Effector memory CD8-positive, alpha-beta T cell (primary cell): ENCODE measurements at regions not wholly inside any gene's neighbourhood (a gene's known extent, or its start where the extent isn't known, plus 50 kb on each side); places are given as distances from the start of the nearest gene placed in this dataset.

Source experiments
- ATAC-seq: fragments of 150-1000 bp; cut with Tn5 transposase; replicated peaks from 2 replicates; pipeline ENCODE4 v1.10.0; 2021; ENCODE audit warnings: mild to moderate bottlenecking, moderate library complexity
- DNase-seq, 3 experiments: peaks; one replicate each; pipeline ENCODE4 v3.0.0; 2021
- H3K27ac Mint-ChIP-seq, 2 donors: one replicate each; pipeline ENCODE4 v1.8.0; 2022; ENCODE audit warnings: mild to moderate bottlenecking in 2 of 2, mixed read lengths in 2 of 2, moderate library complexity in 2 of 2
- H3K27me3 Mint-ChIP-seq, 2 donors: one replicate each; pipeline ENCODE4 v1.8.0; 2022; ENCODE audit warnings: mixed read lengths in 2 of 2
- H3K36me3 Mint-ChIP-seq: one replicate; pipeline ENCODE4 v1.8.0; 2022; ENCODE audit warnings: mild to moderate bottlenecking, moderate library complexity, mixed read lengths; ENCODE audit not compliant: insufficient read depth
- H3K4me1 Mint-ChIP-seq, 2 donors: one replicate each; pipeline ENCODE4 v1.8.0; 2022; ENCODE audit warnings: low read depth in 2 of 2, mixed read lengths in 2 of 2
- H3K4me3 Mint-ChIP-seq, 2 donors: one replicate each; pipeline ENCODE4 v1.8.0; 2022; ENCODE audit warnings: mild to moderate bottlenecking in 2 of 2, mixed read lengths in 2 of 2, moderate library complexity in 2 of 2
- H3K9me3 Mint-ChIP-seq, 2 donors: one replicate each; pipeline ENCODE4 v1.8.0; 2022; ENCODE audit warnings: mixed read lengths in 2 of 2

DNA sequence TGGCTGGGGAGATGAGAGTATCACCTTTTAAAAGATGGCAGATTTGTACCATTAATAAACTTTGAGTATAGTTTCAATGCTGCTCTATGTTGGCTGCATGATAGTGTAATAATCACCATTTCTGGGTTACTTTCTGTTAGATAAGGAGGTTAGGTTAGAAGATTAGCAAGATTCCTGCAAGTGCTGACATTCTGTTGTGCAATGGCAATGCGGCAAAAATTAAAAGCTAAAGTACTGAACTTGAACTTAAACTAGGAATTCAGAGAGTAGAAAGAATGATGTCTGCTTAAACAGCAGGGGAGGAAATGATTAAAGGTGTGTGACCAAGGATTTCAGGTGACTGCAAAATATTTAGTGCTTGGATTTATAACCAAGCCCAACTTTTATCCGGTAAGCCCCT is 399.8 kb upstream of the MON1B start:
- Mint-ChIP-seq H3K4me3 (no peak overlapping the region), H3K9me3 (peaks cover 6 to 16% of the 10 kb centered on the region in 2 donors), H3K27ac (no peak overlapping the region), H3K27me3 (no peaks in the 10 kb centered on the region), H3K4me1 (no peaks in the 10 kb centered on the region), H3K36me3 (no peaks in the 10 kb centered on the region)
- no peak for DNase-seq
- no peak for ATAC-seq

DNA sequence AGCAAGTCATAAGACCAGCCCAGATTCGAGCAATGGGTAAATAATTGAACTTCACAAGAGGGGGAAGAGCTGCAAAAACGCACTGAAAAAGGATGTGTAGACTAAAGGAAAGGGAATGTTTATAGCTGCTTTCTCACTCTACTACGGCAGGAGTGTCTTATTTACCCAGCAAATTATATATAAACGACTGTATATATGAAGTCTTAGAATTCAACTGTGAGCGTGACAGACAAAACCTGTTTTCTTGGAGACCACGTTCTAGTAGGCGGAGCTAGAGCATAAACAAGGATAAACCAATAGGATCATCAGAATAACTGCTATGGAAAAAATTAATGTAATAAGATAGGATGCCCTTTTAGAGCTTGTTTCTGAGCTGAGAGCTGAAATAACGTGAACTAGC is 394.6 kb upstream of the MON1B start:
- Mint-ChIP-seq H3K27ac (no peak overlapping the region), H3K9me3 (peaks cover under 1 to 11% of the 10 kb centered on the region in 2 donors), H3K27me3 (no peaks in the 10 kb centered on the region), H3K36me3 (no peaks in the 10 kb centered on the region), H3K4me1 (no peaks in the 10 kb centered on the region), H3K4me3 (no peak overlapping the region)
- DNase-seq = no peak
- no peak for ATAC-seq

DNA sequence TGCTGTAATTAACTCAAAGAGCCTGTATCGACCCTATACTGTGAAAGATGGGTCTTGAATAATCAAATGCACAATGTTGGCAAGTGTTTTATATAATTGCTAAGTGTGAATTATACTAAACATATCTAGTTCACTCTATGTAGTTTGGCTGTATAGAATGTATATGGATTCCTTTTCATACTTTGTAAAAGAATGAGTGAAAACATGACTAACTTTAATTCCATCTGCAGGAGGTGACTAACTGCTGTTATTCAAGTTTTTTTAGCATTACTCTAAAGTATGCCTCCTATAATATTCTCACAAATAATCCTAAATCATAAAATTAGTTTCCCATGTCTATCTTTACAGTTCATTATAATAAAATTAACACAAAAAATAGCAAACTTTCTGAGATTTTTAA is 394.0 kb upstream of the MON1B start:
- ATAC-seq = no peak
- Mint-ChIP-seq H3K27me3 (no peaks in the 10 kb centered on the region), H3K4me3 (no peak overlapping the region), H3K4me1 (no peaks in the 10 kb centered on the region), H3K9me3 (peaks cover 0 to 12% of the 10 kb centered on the region in 2 donors), H3K27ac (no peak overlapping the region), H3K36me3 (no peaks in the 10 kb centered on the region)
- DNase-seq = no peak

DNA sequence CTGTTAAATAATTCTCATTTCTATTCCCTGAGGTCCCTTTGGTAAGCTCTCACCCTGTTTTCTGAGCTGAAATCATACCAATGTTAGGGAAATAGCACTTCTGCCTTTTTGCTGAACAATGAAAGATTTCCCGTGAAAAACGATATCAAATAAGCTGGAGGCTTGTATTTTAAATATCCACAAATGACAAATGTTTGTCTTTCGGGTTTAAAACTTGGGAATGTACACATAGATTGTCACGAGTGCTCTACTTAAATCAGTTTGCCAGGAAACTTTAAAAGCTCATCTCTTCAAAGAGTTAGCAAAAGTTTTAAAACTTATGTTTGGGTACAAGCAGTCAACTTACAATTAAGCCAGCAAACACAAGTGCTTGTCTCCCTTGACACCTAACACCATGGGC is 393.5 kb upstream of the MON1B start:
- Mint-ChIP-seq H3K27me3 (no peaks in the 10 kb centered on the region), H3K4me1 (no peaks in the 10 kb centered on the region), H3K9me3 (peaks cover 0 to 14% of the 10 kb centered on the region in 2 donors), H3K36me3 (no peaks in the 10 kb centered on the region), H3K27ac (no peak overlapping the region), H3K4me3 (no peak overlapping the region)
- DNase-seq (no peak), ATAC-seq (no peak)

DNA sequence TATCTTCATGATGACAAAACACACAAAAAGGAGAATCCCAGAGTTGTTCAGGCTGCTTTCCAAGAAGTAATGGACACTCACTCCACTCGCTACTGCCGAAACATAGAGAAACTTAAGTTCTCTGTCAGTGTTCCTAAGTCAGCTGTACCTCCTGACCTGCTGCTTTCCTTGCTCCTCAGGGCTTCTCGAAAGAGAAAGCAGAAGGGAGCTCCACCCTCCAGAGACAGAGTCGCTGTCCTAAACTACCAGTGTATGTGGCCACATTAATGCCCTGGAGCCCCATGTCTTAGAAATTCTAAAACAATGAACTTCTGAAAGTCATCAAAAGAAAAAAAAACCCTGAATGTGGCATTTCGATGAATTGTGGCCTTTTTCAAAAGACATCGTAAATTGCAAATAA is 390.8 kb upstream of the MON1B start:
- H3K27me3 Mint-ChIP-seq = no peaks in the 10 kb centered on the region
- ATAC-seq (no peak), DNase-seq (no peak)
- H3K9me3 Mint-ChIP-seq = peaks cover 8 to 18% of the 10 kb centered on the region in 2 donors
- H3K36me3 Mint-ChIP-seq = no peaks in the 10 kb centered on the region
- no peaks in the 10 kb centered on the region for H3K4me1 Mint-ChIP-seq
- no peak overlapping the region for H3K4me3 Mint-ChIP-seq
- H3K27ac Mint-ChIP-seq = no peak overlapping the region

DNA sequence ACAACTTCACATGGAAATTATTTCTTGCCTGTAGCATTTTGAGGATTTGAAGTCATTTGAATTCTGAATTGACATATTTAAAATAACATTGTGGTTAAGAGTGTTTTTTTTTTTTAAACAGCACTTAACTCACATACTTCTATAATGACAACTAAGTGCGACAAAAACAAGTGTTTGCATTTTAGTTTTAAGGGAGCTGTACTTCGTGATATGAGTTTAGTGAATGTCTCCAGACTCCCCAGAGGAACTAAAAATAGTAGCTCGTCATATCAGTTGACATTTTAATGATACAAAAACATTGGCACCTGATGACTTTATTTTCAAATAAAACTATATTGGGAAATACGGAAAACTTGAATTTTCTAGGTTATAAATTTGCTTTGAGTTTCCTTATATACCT is 389.6 kb upstream of the MON1B start:
- Mint-ChIP-seq H3K27ac (no peak overlapping the region), H3K9me3 (peaks cover 8 to 18% of the 10 kb centered on the region in 2 donors), H3K36me3 (no peaks in the 10 kb centered on the region), H3K4me3 (no peak overlapping the region), H3K27me3 (no peaks in the 10 kb centered on the region), H3K4me1 (no peaks in the 10 kb centered on the region)
- DNase-seq = no peak
- ATAC-seq = no peak

DNA sequence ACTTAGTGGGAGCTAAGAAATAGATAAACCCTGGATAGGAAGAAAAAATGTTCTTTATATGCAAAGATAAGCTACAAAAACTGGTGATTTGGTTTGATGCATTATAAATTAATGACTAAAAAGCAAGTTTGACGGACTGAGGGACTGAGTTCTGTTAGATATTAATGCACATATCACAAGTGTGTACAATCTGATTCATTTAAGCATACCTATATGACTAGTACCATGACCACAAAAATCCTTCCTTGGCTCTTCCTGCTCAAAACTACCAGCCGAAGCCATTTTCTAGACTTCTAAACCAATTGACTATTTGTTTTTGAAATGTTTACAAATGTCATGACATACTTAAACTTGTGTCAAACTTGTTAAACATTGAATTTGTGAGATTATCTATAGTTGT is 374.5 kb upstream of the MON1B start:
- Mint-ChIP-seq H3K36me3 (no peaks in the 10 kb centered on the region), H3K27ac (no peak overlapping the region), H3K4me1 (no peaks in the 10 kb centered on the region), H3K4me3 (no peak overlapping the region), H3K27me3 (no peaks in the 10 kb centered on the region), H3K9me3 (peaks cover 7 to 23% of the 10 kb centered on the region in 2 donors)
- ATAC-seq = no peak
- no peak for DNase-seq

DNA sequence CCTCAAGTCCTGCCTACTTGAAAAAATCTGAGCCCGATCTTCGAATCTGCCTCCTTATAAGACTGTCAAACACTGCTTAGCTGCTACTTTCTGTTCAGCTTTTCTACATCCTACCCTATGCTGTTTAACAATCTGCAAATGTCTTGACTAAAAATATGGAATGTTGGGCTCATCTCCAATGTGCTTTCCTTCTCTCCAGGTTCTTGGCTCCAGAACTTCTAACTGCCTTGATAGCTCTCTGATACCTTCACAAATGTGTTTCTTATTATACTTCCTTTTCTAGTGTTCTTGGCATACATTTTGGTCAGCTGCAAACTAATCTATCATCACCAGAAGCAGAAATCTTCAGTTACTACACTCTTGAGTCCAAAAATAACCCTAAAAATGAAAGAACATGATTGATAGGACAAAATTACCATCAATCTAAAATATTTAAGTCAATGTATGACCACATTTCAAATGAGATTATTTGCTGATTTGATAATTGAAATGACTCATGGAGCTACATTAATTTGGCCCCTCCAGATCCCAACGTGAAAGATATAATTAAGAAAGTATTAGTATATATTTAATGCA is 372.3 kb upstream of the MON1B start:
- no peaks in the 10 kb centered on the region for H3K4me1 Mint-ChIP-seq
- H3K9me3 Mint-ChIP-seq = peaks cover 7 to 23% of the 10 kb centered on the region in 2 donors
- H3K27me3 Mint-ChIP-seq = no peaks in the 10 kb centered on the region
- no peak overlapping the region for H3K27ac Mint-ChIP-seq
- H3K36me3 Mint-ChIP-seq = no peaks in the 10 kb centered on the region
- ATAC-seq = no peak
- H3K4me3 Mint-ChIP-seq = no peak overlapping the region
- DNase-seq = no peak

DNA sequence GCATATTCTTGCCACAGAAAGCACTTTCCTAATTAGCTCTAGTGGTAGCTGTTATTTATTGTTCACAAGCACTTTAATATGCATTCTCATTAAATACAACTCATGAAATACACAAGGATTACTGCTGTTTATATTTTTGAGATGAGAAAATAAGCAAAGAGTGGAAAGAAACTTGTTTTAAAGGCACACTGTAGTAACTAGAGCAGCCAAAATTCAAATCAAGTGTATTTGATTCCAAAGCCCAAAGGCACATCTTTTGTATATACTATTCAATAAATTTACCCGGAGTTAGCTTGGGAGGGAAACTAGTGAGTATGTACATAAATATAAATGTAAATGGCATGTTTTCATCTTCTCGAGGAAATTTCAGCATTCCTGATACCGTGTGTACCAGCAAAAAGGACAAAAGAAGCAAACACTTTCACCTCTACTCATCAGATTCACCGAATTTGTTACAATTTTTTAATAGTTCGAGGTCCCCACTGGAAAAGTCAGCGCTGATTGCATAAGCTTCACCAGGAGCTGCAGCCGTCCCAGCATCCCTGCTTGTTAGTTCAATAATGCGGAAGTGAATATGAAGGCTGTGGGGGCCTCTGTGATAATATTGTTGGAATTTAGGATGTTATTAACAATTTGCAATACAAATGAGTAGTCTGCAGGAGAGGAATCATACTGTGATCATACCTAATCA is 371.6 kb upstream of the MON1B start:
- Mint-ChIP-seq H3K4me1 (no peaks in the 10 kb centered on the region), H3K27me3 (no peaks in the 10 kb centered on the region), H3K27ac (no peak overlapping the region), H3K4me3 (no peak overlapping the region), H3K9me3 (peaks cover 7 to 17% of the 10 kb centered on the region in 2 donors), H3K36me3 (no peaks in the 10 kb centered on the region)
- no peak for ATAC-seq
- DNase-seq = no peak

DNA sequence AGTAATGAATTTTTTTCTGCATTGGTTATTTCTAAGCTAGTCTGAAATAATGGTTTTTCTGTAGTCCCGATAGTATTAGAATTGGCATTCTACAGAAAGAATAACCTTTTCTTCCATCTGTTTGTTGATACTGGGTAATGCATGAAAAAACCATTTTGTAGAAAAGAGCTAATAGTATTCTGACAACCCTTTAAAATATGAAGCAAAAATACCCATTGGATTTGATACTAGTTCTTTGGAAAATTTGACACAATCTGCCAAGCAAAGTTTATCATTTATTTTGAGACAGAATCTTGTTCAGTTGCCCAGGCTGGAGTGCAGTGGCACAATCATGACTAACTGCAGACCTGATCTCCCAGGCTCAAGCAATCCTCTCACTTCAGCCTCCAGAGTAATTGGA is 366.8 kb upstream of the MON1B start:
- Mint-ChIP-seq H3K4me1 (no peaks in the 10 kb centered on the region), H3K27ac (no peak overlapping the region), H3K9me3 (peaks cover 8 to 15% of the 10 kb centered on the region in 2 donors), H3K4me3 (no peak overlapping the region), H3K36me3 (no peaks in the 10 kb centered on the region), H3K27me3 (no peaks in the 10 kb centered on the region)
- DNase-seq (no peak), ATAC-seq (no peak)

DNA sequence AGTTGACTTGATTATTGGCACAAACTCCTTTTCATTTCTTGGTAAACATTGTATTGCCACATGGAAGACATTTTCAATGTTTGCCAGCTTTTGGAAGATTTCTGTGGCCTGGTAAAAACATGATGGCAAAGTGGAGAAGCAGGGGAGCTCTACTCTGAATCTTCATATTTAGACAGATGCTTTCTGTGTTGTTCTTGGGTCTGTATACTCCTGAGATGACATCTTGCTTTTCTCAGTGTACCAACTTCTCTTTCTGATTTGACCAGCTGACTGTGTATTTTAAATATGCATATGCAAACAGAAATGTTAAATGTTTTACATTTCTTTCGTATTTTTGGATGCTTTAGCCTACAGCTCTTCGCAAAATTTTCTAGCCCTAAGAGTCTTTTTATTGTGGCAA is 366.2 kb upstream of the MON1B start:
- no peak overlapping the region for H3K27ac Mint-ChIP-seq
- no peaks in the 10 kb centered on the region for H3K4me1 Mint-ChIP-seq
- no peak for DNase-seq
- H3K4me3 Mint-ChIP-seq = no peak overlapping the region
- peaks cover 11 to 21% of the 10 kb centered on the region in 2 donors for H3K9me3 Mint-ChIP-seq
- no peaks in the 10 kb centered on the region for H3K27me3 Mint-ChIP-seq
- ATAC-seq = no peak
- H3K36me3 Mint-ChIP-seq = no peaks in the 10 kb centered on the region

DNA sequence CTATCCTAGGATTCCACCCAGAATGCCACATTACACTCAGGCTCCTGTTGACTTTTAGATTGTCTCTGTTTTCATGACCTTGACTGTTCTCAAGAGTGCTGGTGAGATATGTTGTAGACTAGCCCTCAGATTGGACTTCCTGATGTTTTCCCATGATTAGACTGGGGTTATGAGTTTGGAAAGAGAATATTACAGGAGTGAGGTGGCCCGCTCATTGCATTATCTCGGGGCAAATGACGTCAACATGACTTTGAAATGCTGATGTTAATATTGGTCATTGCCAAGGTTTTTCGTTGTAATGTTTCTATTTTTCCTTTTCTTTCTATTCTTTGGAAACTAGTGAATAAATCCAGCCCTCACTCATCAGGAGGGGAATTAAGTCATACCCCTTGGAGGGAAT is 355.7 kb upstream of the MON1B start:
- no peak overlapping the region for H3K4me3 Mint-ChIP-seq
- no peak for ATAC-seq
- H3K4me1 Mint-ChIP-seq = no peaks in the 10 kb centered on the region
- no peaks in the 10 kb centered on the region for H3K27me3 Mint-ChIP-seq
- H3K36me3 Mint-ChIP-seq = no peaks in the 10 kb centered on the region
- no peak for DNase-seq
- H3K27ac Mint-ChIP-seq = no peak overlapping the region
- H3K9me3 Mint-ChIP-seq = peaks cover 7 to 12% of the 10 kb centered on the region in 2 donors

DNA sequence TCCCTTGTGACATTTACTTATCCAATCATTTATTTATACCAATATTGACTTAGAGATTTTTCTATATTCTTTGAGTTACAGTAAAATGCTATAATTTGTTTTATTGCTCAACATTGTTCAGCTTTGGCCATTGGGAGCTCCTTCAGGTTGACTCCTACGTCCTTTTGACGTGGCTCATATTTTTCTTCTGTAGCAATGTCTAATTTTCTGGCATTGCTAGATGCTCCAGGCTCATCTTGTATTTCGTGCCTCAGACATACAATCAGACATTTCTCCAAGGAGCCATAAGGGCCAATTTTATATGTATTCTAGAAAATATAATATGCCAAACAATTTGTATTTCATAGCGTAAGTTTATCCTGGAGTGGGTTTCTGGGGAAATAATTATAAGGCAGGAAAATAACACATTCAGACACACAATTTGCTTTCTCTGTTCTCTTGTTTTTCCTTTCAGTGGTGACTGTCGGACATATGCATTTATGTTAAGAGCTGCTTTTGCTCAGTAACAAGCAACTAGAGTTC is 355.1 kb upstream of the MON1B start:
- H3K27ac Mint-ChIP-seq = no peak overlapping the region
- no peaks in the 10 kb centered on the region for H3K4me1 Mint-ChIP-seq
- DNase-seq (no peak), ATAC-seq (no peak)
- H3K36me3 Mint-ChIP-seq = no peaks in the 10 kb centered on the region
- H3K27me3 Mint-ChIP-seq = no peaks in the 10 kb centered on the region
- no peak overlapping the region for H3K4me3 Mint-ChIP-seq
- peaks cover 7 to 14% of the 10 kb centered on the region in 2 donors for H3K9me3 Mint-ChIP-seq

DNA sequence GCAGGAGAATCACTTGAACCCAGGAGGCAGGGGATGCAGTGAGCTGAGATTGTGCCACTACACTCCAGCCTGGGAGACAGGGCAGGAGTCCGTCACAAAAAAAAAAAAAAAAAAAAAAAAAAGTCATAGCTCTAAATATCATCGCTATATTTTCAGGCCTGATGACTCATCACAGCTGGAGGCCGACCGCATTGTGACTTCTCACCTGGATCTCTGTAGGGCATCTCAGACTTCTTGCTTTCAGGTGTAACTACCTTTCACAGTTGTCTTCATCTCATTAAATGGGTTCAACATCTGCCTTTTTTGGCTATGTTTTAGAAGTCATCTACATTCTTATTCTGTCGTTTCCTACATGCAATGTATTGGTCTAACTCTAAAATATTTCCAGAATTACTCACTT is 353.1 kb upstream of the MON1B start:
- H3K36me3 Mint-ChIP-seq = no peaks in the 10 kb centered on the region
- H3K9me3 Mint-ChIP-seq = peaks cover 14 to 16% of the 10 kb centered on the region in 2 donors
- H3K27me3 Mint-ChIP-seq = no peaks in the 10 kb centered on the region
- no peak overlapping the region for H3K4me3 Mint-ChIP-seq
- no peak overlapping the region for H3K27ac Mint-ChIP-seq
- ATAC-seq (no peak), DNase-seq (no peak)
- no peaks in the 10 kb centered on the region for H3K4me1 Mint-ChIP-seq
